ENCODE measurements at regions not wholly inside any gene's neighbourhood (a gene's known extent, or its start where the extent isn't known, plus 50 kb on each side); places are given as distances from the start of the nearest gene placed in this dataset.

DNA sequence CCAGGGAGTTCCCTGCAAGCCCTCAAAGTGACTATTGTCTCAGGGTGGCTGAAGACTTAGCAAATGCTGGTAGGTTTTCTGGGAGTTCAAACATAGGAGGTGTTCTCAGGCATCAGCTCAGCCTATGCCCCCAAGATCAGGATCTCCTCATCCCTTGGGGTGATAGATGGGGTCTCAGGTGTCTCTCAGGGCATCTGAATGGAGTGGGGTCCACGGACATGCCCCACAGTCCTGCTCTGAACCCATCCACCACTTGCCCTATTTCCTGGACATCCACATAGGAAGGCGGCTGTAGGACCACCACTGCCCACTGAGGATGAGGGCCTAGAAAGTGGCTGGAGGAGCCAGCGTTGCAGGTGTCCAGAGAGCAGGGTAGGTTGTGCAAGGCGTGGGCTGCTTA, 287.0 kb upstream of the CXCR4 start:
- Histone ChIP-seq H3K9me3 (ENCODE audit: control insufficient read depth, insufficient read depth, low read depth, low read length) (no peaks in the 10 kb centered on the region), H3K4me3 (ENCODE audit: low read depth in 2 of 2, low read length in 2 of 2) (no peak overlapping the region), H3K27ac (ENCODE audit: low read length) (no peak overlapping the region), H3K4me1 (ENCODE audit: control insufficient read depth, insufficient read depth, low read length) (no peaks in the 10 kb centered on the region), H3K36me3 (ENCODE audit: control insufficient read depth, insufficient read depth, low read length) (no peaks in the 10 kb centered on the region), H3K27me3 (ENCODE audit: control insufficient read depth, insufficient read depth, low read length) (peaks cover 10% of the 10 kb centered on the region)
- intact Hi-C loops (cut with micrococcal nuclease; ENCODE audit: unreplicated experiment) (no loop called here), in situ Hi-C loops (cut with HindIII; ENCODE audit: low pct_unique_long_range_greater_than_20kb, low sequenced_read_pairs) (no loop called here)
- no TSS peak for BruUV-seq (replicated peaks)
- TF ChIP-seq SIN3A (IDR thresholded peaks at IDR 0.05; ENCODE audit: borderline replicate concordance, insufficient read depth, low read depth, low read length) (no peak), POLR2AphosphoS5 (IDR thresholded peaks at IDR 0.05; ENCODE audit: low read depth, low read length) (no peak), TCF7L2 (IDR thresholded peaks at IDR 0.05; ENCODE audit: low read depth, low read length) (no peak), CTCF (IDR thresholded peaks at IDR 0.05) (no peak), REST (IDR thresholded peaks at IDR 0.05; ENCODE audit: insufficient read depth in 1 of 2, low read depth in 2 of 2, low read length in 1 of 2) (no peak)
- ChIA-PET POLR2A (no interaction called here), CTCF (no interaction called here)
- DNase-seq (ENCODE audit: low read depth, low spot score) (no peak), ATAC-seq (no peak)

- Histone ChIP-seq H3K27ac (ENCODE audit: low read length) (no peak overlapping the region), H3K4me3 (ENCODE audit: low read depth in 2 of 2, low read length in 2 of 2) (no peak overlapping the region), H3K9me3 (ENCODE audit: control insufficient read depth, insufficient read depth, low read depth, low read length) (no peaks in the 10 kb centered on the region), H3K36me3 (ENCODE audit: control insufficient read depth, insufficient read depth, low read length) (no peaks in the 10 kb centered on the region), H3K27me3 (ENCODE audit: control insufficient read depth, insufficient read depth, low read length) (peaks cover 10% of the 10 kb centered on the region), H3K4me1 (ENCODE audit: control insufficient read depth, insufficient read depth, low read length) (no peaks in the 10 kb centered on the region)
- ChIA-PET POLR2A (no interaction called here), CTCF (no interaction called here)
- intact Hi-C loops (cut with micrococcal nuclease; ENCODE audit: unreplicated experiment) (no loop called here), in situ Hi-C loops (cut with HindIII; ENCODE audit: low pct_unique_long_range_greater_than_20kb, low sequenced_read_pairs) (no loop called here)
- no peak for ATAC-seq
- TF ChIP-seq TCF7L2 (IDR thresholded peaks at IDR 0.05; ENCODE audit: low read depth, low read length) (no peak), POLR2AphosphoS5 (IDR thresholded peaks at IDR 0.05; ENCODE audit: low read depth, low read length) (no peak), CTCF (IDR thresholded peaks at IDR 0.05) (no peak), SIN3A (IDR thresholded peaks at IDR 0.05; ENCODE audit: borderline replicate concordance, insufficient read depth, low read depth, low read length) (no peak)
- DNase-seq (ENCODE audit: low read depth, low spot score), result no peak
- no TSS peak for BruUV-seq (replicated peaks)
Observed at GRCh38 chr2:136404176-136404575, 286.2 kb upstream of the CXCR4 start.
